ENCODE measurements at regions not wholly inside any gene's neighbourhood (a gene's known extent, or its start where the extent isn't known, plus 50 kb on each side); places are given as distances from the start of the nearest gene placed in this dataset.

- no peak for TF ChIP-seq CTCF (IDR thresholded peaks at IDR 0.05; ENCODE audit: low read depth, low read length, poor library complexity, severe bottlenecking)
- no peak for TF ChIP-seq EZH2phosphoT487 (IDR thresholded peaks at IDR 0.05; ENCODE audit: borderline replicate concordance, low read length)
These were observed 340.3 kb downstream of the QKI start for GRCh38 chr6:163754866-163755265.
